C4-2B (cell line): ENCODE measurements at regions not wholly inside any gene's neighbourhood (a gene's known extent, or its start where the extent isn't known, plus 50 kb on each side); places are given as distances from the start of the nearest gene placed in this dataset.

Experiments used
- CTCF ChIP-seq: fragments of 450-650 bp; conservative IDR thresholded peaks from 2 replicates; pipeline ENCODE4 v1.5.1; 2017; ENCODE audit warnings: mild to moderate bottlenecking
- ZFX ChIP-seq: fragments of 450-650 bp; IDR thresholded peaks from 2 replicates; pipeline ENCODE4 v1.6.1; 2017

GRCh38 chr12:41784957-41785356 lies 359.7 kb downstream of the GXYLT1 start:
- no peak for TF ChIP-seq CTCF
- no peak for TF ChIP-seq ZFX
